Activated T-helper 2 cell treated with anti-CD3 and anti-CD28 coated beads, Interferon-gamma antibody, Interleukin-2, Interleukin-4, amounts not matched to agents 10 μg/mL and 5 μg/mL and 100 μg/mL, durations not matched to agents 14 hours and 24 hours and 36 hours (primary cell): ENCODE measurements at regions not wholly inside any gene's neighbourhood (a gene's known extent, or its start where the extent isn't known, plus 50 kb on each side); places are given as distances from the start of the nearest gene placed in this dataset.

Experiments used
- DNase-seq: peaks from one replicate; pipeline ENCODE4 v3.0.0; 2021; ENCODE audit warnings: low spot score
- H3K27ac Mint-ChIP-seq: one replicate; pipeline ENCODE4 v1.8.0; 2021; ENCODE audit warnings: mixed read lengths
- H3K27me3 Mint-ChIP-seq: one replicate; pipeline ENCODE4 v1.8.0; 2021; ENCODE audit warnings: low read depth, mixed read lengths
- H3K36me3 Mint-ChIP-seq: one replicate; pipeline ENCODE4 v1.8.0; 2021; ENCODE audit warnings: low read depth, mixed read lengths
- H3K4me1 Mint-ChIP-seq: one replicate; pipeline ENCODE4 v1.8.0; 2021; ENCODE audit warnings: low read depth, mixed read lengths
- H3K4me3 Mint-ChIP-seq: one replicate; pipeline ENCODE4 v1.8.0; 2021; ENCODE audit warnings: low read depth, mild to moderate bottlenecking, moderate library complexity, mixed read lengths
- H3K9me3 Mint-ChIP-seq: one replicate; pipeline ENCODE4 v1.8.0; 2021; ENCODE audit warnings: mixed read lengths
- intact Hi-C: fragments of 100-400 bp; cut with micrococcal nuclease; formaldehyde crosslinking; loops from one replicate; pipeline ENCODE4 v1.15.1; 2023

DNA sequence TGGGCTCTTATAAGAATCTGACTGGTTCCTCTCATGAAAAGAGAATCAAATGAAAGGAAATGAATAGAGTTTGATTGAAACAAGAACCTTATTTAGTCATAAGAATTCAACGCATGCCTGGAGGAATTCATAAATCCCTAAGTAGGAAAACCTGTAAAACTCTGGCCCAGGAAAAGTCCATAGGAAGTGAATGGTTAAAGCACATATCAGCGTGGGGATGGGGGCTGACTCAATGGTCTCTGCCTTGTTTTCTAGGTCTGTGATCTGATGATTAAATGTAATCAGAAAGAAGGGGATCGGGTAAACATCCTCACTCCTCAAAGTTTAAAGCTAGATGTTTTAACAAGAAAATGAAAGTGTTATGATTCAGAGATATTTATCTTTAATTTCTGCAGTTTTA, 759.4 kb upstream of the C9orf72 start:
- intact Hi-C loops: no loop called here
- DNase-seq: no peak

DNA sequence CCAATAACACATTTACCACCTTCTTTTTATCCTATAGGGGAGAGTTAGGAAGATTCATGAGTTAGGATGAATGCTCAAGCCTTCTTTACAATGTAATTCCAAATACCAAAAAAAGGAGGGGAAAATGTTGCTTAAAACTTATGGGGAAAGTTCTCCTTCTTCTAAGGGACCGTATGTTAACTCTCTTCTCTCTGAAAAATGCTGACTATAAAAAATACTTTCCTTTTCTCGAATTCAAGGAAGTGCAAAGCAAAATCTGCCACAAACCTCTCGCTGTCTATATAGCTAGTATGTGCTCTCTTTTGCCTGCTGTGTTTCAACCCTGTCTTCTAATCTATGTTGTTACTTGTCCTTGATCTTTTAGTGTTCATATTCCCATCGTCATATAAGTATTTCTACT, 768.6 kb upstream of the C9orf72 start:
- no peaks in the 10 kb centered on the region for H3K36me3 Mint-ChIP-seq

More for the DNA sequence above, 759.4 kb upstream of the C9orf72 start:
- Mint-ChIP-seq H3K27me3 (no peaks in the 10 kb centered on the region), H3K4me3 (no peak overlapping the region), H3K36me3 (no peaks in the 10 kb centered on the region), H3K4me1 (no peaks in the 10 kb centered on the region), H3K27ac (no peak overlapping the region), H3K9me3 (no peaks in the 10 kb centered on the region)

DNA sequence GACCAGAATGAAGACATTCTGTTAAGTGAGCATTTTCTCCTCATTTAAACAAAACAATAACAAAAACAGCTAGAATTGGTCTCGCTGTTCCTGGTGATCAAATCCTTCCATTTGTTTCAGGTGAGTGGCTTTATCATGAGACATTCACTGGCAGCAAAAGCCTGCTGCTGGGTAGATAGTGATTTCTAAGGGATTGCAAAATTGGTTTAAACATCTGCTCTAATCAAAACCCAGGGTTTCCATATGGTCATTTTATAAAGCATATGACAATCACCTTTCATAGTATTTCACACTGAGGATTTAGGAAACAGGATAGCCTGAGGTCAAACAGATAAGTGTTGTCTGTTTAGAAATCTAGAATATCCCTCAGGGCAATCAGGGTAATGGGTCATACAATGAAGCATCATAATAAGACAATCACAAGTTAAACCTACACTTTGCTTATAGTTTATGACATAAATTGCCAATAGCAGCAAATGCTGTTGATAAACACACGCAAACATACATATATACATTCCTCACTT, 769.6 kb upstream of the C9orf72 start:
- no peak overlapping the region for H3K27ac Mint-ChIP-seq
- no peaks in the 10 kb centered on the region for H3K4me1 Mint-ChIP-seq
- H3K9me3 Mint-ChIP-seq: peaks cover 20% of the 10 kb centered on the region
- no peak overlapping the region for H3K4me3 Mint-ChIP-seq
- H3K36me3 Mint-ChIP-seq: no peaks in the 10 kb centered on the region
- intact Hi-C loops: no loop called here
- DNase-seq: no peak
- no peaks in the 10 kb centered on the region for H3K27me3 Mint-ChIP-seq

More for the DNA sequence above, 768.6 kb upstream of the C9orf72 start:
- Mint-ChIP-seq H3K4me1 (no peaks in the 10 kb centered on the region), H3K27ac (no peak overlapping the region), H3K9me3 (peaks cover 12% of the 10 kb centered on the region), H3K27me3 (no peaks in the 10 kb centered on the region), H3K4me3 (no peak overlapping the region)
- no peak for DNase-seq
- intact Hi-C loops: no loop called here

DNA sequence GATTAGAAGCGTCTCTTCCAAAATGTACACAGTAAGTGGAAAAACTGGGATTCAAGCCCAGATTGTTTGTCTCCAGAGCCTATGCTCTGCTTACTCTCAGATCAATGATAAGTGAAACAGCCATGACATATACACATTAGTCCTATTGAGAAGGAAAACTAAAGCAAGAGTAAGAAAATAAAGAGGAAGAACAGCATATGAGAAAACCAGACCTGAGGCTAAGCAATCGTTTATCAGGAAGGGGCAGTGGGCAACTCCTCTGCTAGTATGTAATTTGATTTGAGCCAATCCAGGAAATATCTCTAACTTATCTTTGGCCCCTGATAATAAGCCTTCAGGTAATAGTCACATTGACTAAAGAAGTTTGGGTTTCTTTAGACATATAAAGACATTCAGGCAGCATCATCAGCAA, 789.9 kb upstream of the C9orf72 start:
- Mint-ChIP-seq H3K9me3 (peaks cover 4% of the 10 kb centered on the region), H3K36me3 (no peaks in the 10 kb centered on the region), H3K27me3 (no peaks in the 10 kb centered on the region), H3K4me3 (no peak overlapping the region), H3K27ac (no peak overlapping the region), H3K4me1 (no peaks in the 10 kb centered on the region)
- DNase-seq: no peak
- intact Hi-C loops: no loop called here

DNA sequence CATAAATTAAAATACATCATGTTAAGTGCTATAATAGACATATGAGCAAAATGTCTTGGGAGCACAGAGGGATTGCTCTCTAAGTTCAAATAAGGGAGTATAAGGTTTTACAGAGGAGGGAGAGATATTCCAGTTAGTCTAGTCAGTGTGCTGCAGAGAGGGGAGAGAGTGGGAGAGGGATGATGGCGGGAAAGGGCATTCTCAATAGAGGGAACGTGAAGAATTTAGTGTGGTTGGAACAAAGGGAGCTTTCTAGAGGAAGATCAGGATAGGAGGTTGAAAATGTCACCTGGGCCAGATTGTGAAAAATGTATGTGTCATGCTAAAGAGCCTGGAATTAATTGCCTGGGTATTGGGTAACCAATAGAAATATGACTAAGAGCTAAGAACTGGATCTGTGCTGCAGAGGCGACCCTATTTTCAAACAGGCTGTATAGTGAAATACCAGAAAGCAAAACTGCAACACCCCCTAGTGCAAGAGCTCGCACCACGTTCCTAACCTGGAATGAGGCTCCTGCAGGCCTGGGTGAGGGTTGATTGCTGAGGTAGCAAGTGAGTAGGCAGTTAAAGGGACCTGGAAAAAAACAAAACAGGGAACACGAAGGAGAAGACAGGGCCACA, 791.8 kb upstream of the C9orf72 start:
- peaks cover 11% of the 10 kb centered on the region for H3K9me3 Mint-ChIP-seq
- no peaks in the 10 kb centered on the region for H3K36me3 Mint-ChIP-seq
- H3K4me1 Mint-ChIP-seq: no peaks in the 10 kb centered on the region
- no peak for DNase-seq
- H3K27me3 Mint-ChIP-seq: no peaks in the 10 kb centered on the region
- intact Hi-C loops: no loop called here
- H3K27ac Mint-ChIP-seq: no peak overlapping the region
- H3K4me3 Mint-ChIP-seq: no peak overlapping the region

DNA sequence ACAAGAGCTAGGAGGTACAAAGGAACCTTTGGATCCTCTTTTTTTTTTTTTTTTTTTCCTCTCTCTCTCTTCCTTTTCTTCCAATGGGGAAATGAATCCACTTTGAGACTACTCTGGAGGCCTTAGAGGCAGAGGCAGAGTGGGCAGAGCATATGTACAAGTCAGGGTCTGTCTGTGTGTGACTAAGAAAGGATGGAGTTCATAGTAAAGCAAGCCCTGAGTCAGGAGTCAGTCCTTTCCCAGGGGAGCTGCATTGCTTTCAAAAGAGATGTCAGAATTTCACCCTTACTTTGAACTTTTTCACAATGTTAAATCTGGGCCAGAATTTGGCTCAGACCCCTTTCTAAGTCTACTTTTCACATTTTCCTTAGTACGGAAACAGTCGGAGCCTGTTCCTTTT, 792.4 kb upstream of the C9orf72 start:
- Mint-ChIP-seq H3K4me1 (no peaks in the 10 kb centered on the region), H3K4me3 (no peak overlapping the region), H3K27ac (no peak overlapping the region), H3K36me3 (no peaks in the 10 kb centered on the region), H3K27me3 (no peaks in the 10 kb centered on the region), H3K9me3 (peaks cover 11% of the 10 kb centered on the region)
- intact Hi-C loops: no loop called here
- DNase-seq: no peak

DNA sequence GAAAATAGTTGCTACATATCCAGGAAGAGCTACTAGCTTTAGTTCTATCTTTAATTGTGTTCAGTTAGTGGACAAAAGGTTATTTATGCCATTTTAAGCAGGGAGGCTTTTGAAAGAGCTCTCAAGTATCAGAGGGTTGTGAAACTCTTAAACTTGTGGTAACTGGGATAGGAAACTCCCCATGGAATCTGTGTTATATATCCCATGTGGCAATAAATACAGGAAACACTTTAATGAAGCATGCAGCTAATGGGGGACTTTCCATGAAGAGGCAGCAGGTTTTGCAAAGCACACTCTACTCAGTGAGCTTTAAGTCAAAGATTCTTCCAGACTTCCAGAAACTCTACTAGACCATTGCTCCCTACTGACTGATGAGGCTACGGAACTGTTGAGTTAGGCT, 805.0 kb upstream of the C9orf72 start:
- Mint-ChIP-seq H3K4me3 (no peak overlapping the region), H3K36me3 (no peaks in the 10 kb centered on the region), H3K27me3 (no peaks in the 10 kb centered on the region), H3K9me3 (peaks cover 9% of the 10 kb centered on the region), H3K4me1 (no peaks in the 10 kb centered on the region), H3K27ac (no peak overlapping the region)
- intact Hi-C loops: no loop called here
- no peak for DNase-seq

DNA sequence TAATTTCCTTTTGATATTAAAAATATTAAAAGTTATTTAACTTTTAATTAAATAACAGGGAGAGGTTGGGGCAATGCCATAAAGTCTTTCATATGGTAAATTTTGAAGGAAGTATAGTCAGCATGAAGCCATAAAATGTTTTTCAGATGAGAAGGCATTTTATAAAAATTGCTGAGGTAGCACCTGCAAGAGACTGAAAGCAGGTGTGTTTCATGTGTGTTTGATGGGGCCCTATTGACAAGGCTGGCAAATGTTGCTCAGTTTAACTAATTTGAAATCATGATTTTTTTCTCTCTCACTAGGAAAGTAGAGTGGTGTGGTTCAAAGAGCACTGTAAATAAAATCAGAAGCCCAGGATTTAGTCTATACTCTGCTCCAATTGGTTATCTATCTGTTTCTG, 805.8 kb upstream of the C9orf72 start:
- no peak overlapping the region for H3K4me3 Mint-ChIP-seq
- no peak for DNase-seq
- H3K36me3 Mint-ChIP-seq: no peaks in the 10 kb centered on the region
- H3K9me3 Mint-ChIP-seq: peaks cover 9% of the 10 kb centered on the region
- H3K27me3 Mint-ChIP-seq: no peaks in the 10 kb centered on the region
- H3K4me1 Mint-ChIP-seq: no peaks in the 10 kb centered on the region
- no peak overlapping the region for H3K27ac Mint-ChIP-seq
- intact Hi-C loops: no loop called here

DNA sequence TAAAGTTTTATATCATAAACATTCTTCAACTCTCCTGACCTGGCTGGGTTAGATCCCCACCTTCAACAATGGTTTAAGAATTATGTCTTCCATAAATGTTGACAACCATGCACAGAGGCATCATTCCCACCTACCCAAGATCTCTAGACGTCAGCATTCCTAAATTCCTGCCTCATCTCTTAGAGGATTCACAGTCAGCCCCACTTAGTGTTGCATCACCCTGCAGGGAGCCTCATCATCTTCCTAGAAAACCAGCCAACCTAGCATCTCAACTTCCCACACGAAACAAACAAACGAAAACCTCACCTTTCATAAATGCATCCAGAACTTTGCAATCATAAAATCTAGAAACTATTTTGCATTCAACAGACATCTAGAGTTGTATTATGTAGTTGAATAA, 816.1 kb upstream of the C9orf72 start:
- intact Hi-C loops: no loop called here
- DNase-seq: no peak
- H3K4me3 Mint-ChIP-seq: no peak overlapping the region
- no peaks in the 10 kb centered on the region for H3K4me1 Mint-ChIP-seq
- H3K9me3 Mint-ChIP-seq: peaks cover 10% of the 10 kb centered on the region
- H3K27ac Mint-ChIP-seq: no peak overlapping the region
- H3K36me3 Mint-ChIP-seq: no peaks in the 10 kb centered on the region
- no peaks in the 10 kb centered on the region for H3K27me3 Mint-ChIP-seq

DNA sequence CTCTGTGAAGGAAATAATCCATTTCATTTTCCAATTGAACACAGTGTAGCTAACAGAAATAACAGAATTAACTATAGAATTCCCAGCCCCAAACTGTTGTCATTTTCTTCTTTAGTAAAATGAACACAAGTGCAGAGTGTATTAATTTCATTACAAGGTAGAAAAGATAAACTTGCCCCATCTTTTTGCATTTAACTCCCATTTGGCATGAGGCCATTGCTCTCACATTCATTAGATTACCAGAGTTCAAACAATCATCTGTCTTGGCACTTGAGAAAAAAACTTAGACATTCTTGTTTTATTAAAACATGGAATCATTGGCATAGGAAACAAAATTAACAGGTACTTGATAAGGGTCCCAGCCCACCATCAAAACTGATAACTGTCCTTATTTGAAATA, 821.5 kb upstream of the C9orf72 start:
- Mint-ChIP-seq H3K27ac (no peak overlapping the region), H3K9me3 (peaks cover 7% of the 10 kb centered on the region), H3K36me3 (no peaks in the 10 kb centered on the region), H3K4me3 (no peak overlapping the region), H3K27me3 (no peaks in the 10 kb centered on the region), H3K4me1 (no peaks in the 10 kb centered on the region)
- DNase-seq: no peak
- intact Hi-C loops: no loop called here

DNA sequence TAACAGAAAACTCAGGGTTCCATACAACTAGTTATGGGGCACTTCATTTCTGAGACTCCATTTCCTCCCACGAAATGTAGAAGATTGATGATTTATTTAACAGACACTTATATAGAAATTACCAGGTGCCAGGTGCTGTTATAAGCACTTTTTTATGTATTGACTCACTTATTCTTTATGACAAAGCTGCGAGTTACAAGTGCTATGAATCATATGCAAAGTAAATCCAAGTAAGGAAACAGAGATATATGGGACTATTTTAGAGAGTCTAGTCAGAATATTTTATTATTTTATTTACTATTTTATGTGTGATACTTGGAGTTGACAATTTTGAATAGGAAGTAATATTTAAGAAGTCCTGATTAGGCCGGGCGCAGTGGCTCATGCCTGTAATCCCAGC, 822.8 kb upstream of the C9orf72 start:
- intact Hi-C loops: no loop called here
- Mint-ChIP-seq H3K27ac (no peak overlapping the region), H3K4me3 (no peak overlapping the region), H3K27me3 (no peaks in the 10 kb centered on the region), H3K4me1 (no peaks in the 10 kb centered on the region), H3K36me3 (no peaks in the 10 kb centered on the region), H3K9me3 (peaks cover 7% of the 10 kb centered on the region)
- DNase-seq: no peak

DNA sequence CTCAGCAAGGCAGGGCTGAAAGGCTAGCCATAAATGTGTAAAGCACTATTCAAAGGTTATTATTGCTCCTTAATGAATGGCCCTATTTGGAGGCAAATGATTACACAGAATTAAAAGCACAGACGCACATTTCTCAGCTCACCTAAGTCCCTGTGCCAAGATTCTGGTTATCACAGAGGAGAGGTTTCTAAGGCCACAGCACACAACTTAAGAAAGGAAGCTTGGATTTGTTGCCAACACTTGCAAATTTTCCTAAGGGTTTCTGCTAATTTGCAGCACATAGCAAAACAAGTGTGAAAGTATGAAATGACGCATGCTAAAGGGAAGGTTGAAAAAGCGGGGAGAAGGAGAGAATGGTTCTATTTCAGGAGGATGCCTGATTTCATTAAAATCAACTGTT, 834.1 kb upstream of the C9orf72 start:
- intact Hi-C loops: loop anchor here (10.0 kb wide), 1 partner anchor 57 kb away; no protein-coding TSS in a partner anchor
- H3K27me3 Mint-ChIP-seq: no peaks in the 10 kb centered on the region
- H3K36me3 Mint-ChIP-seq: no peaks in the 10 kb centered on the region
- H3K4me3 Mint-ChIP-seq: no peak overlapping the region
- no peaks in the 10 kb centered on the region for H3K4me1 Mint-ChIP-seq
- DNase-seq: no peak
- no peak overlapping the region for H3K27ac Mint-ChIP-seq
- H3K9me3 Mint-ChIP-seq: no peaks in the 10 kb centered on the region

DNA sequence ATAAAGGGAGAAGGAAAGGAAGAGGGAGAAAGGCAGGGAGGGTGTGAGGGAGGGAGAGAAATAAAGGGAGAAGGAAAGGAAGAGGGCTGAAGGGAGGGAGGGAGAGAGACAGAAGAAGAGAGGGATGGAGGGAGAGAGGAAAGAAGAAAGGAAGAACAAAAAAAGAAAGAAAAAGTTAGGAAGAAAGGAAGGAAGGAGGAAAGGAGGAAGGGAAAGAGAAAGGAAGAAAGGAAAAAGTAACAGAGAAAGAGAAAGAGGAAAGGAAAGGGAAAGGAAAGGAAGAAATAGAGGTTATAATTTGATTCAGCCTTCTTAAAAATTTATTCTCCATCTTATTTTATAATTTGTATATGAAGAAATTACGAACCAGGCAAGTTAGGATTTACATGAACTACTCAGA, 836.6 kb upstream of the C9orf72 start:
- intact Hi-C loops: loop anchor here (10.0 kb wide), 1 partner anchor 55 kb away; no protein-coding TSS in a partner anchor
- H3K27me3 Mint-ChIP-seq: no peaks in the 10 kb centered on the region
- no peak overlapping the region for H3K27ac Mint-ChIP-seq
- H3K4me1 Mint-ChIP-seq: no peaks in the 10 kb centered on the region
- no peak overlapping the region for H3K4me3 Mint-ChIP-seq
- no peaks in the 10 kb centered on the region for H3K9me3 Mint-ChIP-seq
- H3K36me3 Mint-ChIP-seq: no peaks in the 10 kb centered on the region
- no peak for DNase-seq

DNA sequence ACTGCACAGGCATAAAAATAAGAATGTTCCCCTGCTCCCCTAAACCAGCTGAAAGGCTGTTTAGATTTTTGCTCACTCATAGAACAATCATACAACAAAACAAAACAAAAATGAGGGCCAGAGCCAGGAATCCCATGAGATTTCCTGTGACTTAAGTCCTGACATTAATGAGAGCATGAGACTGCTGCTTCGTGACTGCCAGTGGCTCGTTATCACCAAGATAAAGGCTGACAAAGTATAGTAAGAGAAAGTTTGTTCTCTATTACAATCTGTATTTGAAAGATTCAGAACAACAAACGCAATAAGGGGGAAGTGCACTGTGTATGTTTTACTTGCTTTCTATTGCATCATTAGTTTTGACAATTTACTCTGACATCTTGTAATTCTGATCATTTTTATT, 837.1 kb upstream of the C9orf72 start:
- intact Hi-C loops: no loop called here
- no peak overlapping the region for H3K27ac Mint-ChIP-seq

More for the DNA sequence above, 837.1 kb upstream of the C9orf72 start:
- no peaks in the 10 kb centered on the region for H3K4me1 Mint-ChIP-seq
- DNase-seq: no peak
- H3K9me3 Mint-ChIP-seq: no peaks in the 10 kb centered on the region
- no peaks in the 10 kb centered on the region for H3K36me3 Mint-ChIP-seq
- H3K27me3 Mint-ChIP-seq: no peaks in the 10 kb centered on the region
- H3K4me3 Mint-ChIP-seq: no peak overlapping the region
